Cardiac muscle cell (in vitro differentiated cells and primary cell): ENCODE measurements at regions not wholly inside any gene's neighbourhood (a gene's known extent, or its start where the extent isn't known, plus 50 kb on each side); places are given as distances from the start of the nearest gene placed in this dataset.

Experiments used
- DNase-seq, 2 donors: peaks; one replicate each; pipeline versions ENCODE4 v3.0.0 to v3.0.0-alpha.2; 2010 to 2017; ENCODE audit warnings: low read depth in 1 of 2, low spot score in 1 of 2
- H3K27ac ChIP-seq: fragments of 200-600 bp; sonication (generic); 2 replicates; pipeline ENCODE4 v1.5.1; 2016
- H3K27me3 ChIP-seq: fragments of 200-600 bp; sonication (generic); 2 replicates; pipeline ENCODE4 v1.6.0; 2016; ENCODE audit warnings: control low read depth
- H3K36me3 ChIP-seq: fragments of 200-600 bp; sonication (generic); 2 replicates; pipeline ENCODE4 v1.5.1; 2016; ENCODE audit warnings: control low read depth
- H3K4me1 ChIP-seq: fragments of 200-600 bp; sonication (generic); 2 replicates; pipeline ENCODE4 v1.8.1; 2017; ENCODE audit warnings: low read depth, mild to moderate bottlenecking, mixed run types
- H3K4me3 ChIP-seq: fragments of 200-600 bp; sonication (generic); 2 replicates; pipeline ENCODE4 v1.5.1; 2016; ENCODE audit warnings: mild to moderate bottlenecking
- H3K9me3 ChIP-seq: fragments of 200-600 bp; sonication (generic); 2 replicates; pipeline ENCODE4 v1.5.1; 2017; ENCODE audit warnings: low read depth, mild to moderate bottlenecking, control low read depth
- CTCF ChIP-seq: IDR thresholded peaks from 2 replicates; pipeline ENCODE4 v1.5.1; 2012; ENCODE audit warnings: low read depth, mild to moderate bottlenecking, low read length

- no peak for TF ChIP-seq CTCF
- no peaks in the 10 kb centered on the region for H3K36me3 ChIP-seq
- no peaks in the 10 kb centered on the region for H3K9me3 ChIP-seq
- no peak for DNase-seq
- no peak overlapping the region for H3K27ac ChIP-seq
- no peak overlapping the region for H3K4me3 ChIP-seq
- H3K4me1 ChIP-seq = no peaks in the 10 kb centered on the region
- H3K27me3 ChIP-seq = no peaks in the 10 kb centered on the region
These were observed 218.3 kb upstream of the NRIP1 start for GRCh38 chr21:15283138-15283537.

DNA sequence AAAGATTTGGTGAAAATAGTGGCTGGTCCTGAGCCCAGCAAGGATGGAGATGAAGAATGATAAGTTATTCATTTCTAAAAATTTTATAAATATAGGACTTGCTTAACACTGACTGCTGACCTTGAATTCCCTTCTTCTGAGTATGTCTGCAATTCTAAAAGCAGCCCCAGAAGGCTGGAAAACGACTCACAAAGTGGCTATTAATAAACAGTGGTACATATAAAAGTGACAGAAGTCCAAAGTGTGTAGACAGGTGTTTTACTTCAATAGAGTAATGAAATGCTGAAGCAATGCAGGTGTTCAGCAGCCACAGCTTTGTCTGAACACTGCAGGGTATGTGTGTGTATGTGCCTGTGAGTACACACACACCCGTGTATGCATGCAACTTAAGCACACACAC is 219.0 kb upstream of the NRIP1 start:
- Histone ChIP-seq H3K9me3 (no peaks in the 10 kb centered on the region), H3K27ac (no peak overlapping the region), H3K4me3 (no peak overlapping the region), H3K27me3 (no peaks in the 10 kb centered on the region), H3K36me3 (no peaks in the 10 kb centered on the region), H3K4me1 (no peaks in the 10 kb centered on the region)
- no peak for DNase-seq
- no peak for TF ChIP-seq CTCF

- Histone ChIP-seq H3K27ac (no peak overlapping the region), H3K27me3 (no peaks in the 10 kb centered on the region), H3K4me1 (no peaks in the 10 kb centered on the region), H3K4me3 (no peak overlapping the region), H3K9me3 (no peaks in the 10 kb centered on the region), H3K36me3 (no peaks in the 10 kb centered on the region)
- TF ChIP-seq CTCF = no peak
- no peak for DNase-seq
These were observed 220.8 kb upstream of the NRIP1 start for GRCh38 chr21:15285556-15285955.

DNA sequence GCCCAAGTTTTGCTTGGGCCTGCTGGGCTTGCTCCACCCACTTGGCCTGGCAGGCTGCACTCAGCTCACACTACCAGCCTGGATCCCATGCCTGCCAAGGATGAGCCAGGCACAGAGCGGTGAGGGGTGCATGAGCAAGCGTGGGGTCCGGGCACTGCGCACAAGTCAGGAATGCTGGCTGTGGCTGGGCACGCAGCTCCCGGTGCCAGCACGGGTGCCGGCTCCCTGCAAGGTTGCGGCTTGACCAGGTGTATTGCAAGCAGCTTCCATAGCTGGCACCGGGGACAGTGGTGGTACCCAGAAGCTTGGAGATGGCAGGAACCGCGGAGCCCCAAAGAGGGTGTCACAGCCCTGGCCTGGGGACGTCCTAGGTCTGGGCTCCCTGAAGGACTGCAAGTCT is 224.4 kb upstream of the NRIP1 start:
- TF ChIP-seq CTCF = no peak
- H3K4me1 ChIP-seq = no peaks in the 10 kb centered on the region

DNA sequence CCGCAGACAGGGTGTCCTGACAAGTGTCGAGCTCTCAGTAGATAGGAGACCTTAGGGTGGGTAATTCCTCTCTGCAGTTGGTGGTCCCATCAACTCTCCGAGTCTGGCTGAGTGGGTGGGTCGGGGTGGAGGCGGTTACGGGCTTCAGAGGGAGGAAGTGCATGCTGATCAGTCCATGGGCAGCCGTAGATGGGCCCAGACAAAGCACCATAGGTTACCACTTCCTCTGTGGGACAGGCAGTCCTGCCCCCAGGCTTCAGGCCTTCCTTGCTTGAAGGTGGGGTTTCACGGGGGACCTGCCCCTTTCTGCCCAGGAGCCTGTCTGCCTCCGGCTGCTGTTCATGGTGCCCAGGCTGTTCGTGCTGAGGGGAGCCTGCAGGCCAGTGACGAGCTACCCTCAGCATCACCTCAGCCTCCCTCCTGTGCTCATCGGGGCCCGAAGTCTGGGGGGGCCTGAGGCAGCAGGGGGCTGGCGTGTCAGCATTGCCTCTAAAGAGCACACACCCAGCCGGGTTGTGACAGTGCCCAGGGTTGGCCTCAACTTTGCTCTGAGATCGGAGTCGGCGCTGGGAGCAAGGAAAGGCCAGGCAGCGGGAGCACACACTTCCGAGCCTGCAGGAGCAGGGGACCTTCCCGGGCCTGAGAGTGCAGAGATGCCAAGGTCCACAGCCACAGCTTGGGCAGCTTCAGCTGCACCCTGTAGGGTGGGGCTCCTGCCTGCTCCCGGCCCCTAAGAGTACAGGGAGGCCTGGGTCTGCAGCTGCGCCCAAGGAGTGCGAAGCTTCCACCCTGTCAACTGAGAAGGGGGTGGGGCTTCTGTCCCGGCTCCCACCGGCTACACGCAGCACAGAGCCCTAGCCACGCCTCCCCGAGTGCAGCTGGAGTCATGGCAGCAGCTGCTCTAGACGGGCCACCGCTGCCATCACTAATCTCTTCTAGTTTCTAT is 225.4 kb upstream of the NRIP1 start:
- Histone ChIP-seq H3K4me3 (no peak overlapping the region), H3K27me3 (no peaks in the 10 kb centered on the region), H3K36me3 (no peaks in the 10 kb centered on the region), H3K9me3 (no peaks in the 10 kb centered on the region), H3K27ac (no peak overlapping the region), H3K4me1 (no peaks in the 10 kb centered on the region)
- no peak for TF ChIP-seq CTCF
- DNase-seq = peak in 1 of 2 donors; percentile 46

More for the DNA sequence above, 224.4 kb upstream of the NRIP1 start:
- Histone ChIP-seq H3K36me3 (no peaks in the 10 kb centered on the region), H3K4me3 (no peak overlapping the region), H3K27ac (no peak overlapping the region), H3K27me3 (no peaks in the 10 kb centered on the region), H3K9me3 (no peaks in the 10 kb centered on the region)
- DNase-seq = no peak
